ENCODE measurements at regions not wholly inside any gene's neighbourhood (a gene's known extent, or its start where the extent isn't known, plus 50 kb on each side); places are given as distances from the start of the nearest gene placed in this dataset.

DNA sequence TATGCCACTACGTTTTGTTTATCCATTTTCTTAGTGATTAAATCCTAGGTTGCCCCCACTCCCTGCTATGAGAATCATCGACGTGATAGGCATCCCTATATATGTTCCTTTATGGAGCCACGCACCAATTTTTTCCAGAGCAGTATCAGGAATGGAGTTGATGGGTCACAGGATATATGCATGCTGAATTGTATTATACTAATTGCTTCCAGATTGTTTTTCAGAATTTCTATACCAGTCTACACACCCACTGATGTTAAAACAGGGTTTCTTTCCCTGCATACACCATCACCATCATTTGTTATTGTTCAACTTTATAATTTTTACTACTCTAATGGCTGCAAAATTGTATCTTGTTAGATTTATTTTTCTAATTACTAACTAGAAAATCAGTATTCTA is 100.1 kb upstream of the MRPS22 start:
- TF ChIP-seq CTCF (conservative IDR thresholded peaks at IDR 0.05; ENCODE audit: low read depth, low read length) (no peak), EZH2 (IDR thresholded peaks at IDR 0.05; ENCODE audit: borderline replicate concordance, low read depth, low read length, poor library complexity, severe bottlenecking) (no peak)

Measured in A673 (cell line).